GM21390 (cell line): ENCODE measurements at regions not wholly inside any gene's neighbourhood (a gene's known extent, or its start where the extent isn't known, plus 50 kb on each side); places are given as distances from the start of the nearest gene placed in this dataset.
A peak's percentile ranks its signal among the peaks of the same experiment; 100 is the strongest.
"Not testable (repeated sequence)": the region's sequence is repeated elsewhere in the genome, so short reads cannot be mapped to it uniquely, and the experiment has no call there.

Source experiments
- ATAC-seq: cut with Tn5 transposase; IDR thresholded peaks from one replicate; pipeline ENCODE4 v1.9.1; 2021; ENCODE audit not compliant: unreplicated experiment

DNA sequence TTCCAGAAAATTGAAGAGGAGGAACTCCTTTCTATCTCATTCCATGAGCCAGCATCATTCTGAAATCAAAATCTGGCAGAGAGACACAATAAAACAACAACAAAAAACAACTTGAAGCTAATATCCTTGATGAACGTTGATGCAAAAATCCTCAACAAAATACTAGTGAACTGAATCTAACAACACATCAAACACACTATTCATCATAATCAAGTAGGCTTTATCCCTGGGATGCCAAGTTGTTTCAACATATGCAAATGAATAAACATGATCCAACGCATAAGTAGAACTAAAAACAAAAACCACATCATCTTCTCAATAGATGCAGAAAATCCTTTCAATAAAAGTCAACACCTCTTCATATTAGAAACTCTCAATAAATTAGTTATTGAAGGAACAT lies 335.3 kb upstream of the BRINP3 start:
- no peak for ATAC-seq

DNA sequence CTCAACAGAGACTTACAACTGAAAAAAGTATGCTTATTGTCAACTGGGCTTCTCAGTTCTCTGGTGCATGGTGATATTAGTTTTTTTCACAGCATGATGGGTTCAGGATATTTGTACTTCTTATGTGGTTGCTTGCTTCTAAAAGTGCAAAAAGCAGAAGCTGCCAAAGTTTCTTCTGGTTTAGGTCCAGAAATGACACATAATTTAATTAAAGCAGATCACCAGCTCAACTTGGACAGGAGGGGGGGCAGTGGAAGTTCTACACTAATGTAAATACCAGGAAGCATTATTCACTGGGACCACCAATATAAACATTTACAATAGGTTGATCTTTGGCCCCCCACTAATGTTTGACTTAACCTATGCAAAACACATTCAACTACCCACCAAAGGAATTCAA lies 354.8 kb upstream of the BRINP3 start:
- no peak for ATAC-seq

DNA sequence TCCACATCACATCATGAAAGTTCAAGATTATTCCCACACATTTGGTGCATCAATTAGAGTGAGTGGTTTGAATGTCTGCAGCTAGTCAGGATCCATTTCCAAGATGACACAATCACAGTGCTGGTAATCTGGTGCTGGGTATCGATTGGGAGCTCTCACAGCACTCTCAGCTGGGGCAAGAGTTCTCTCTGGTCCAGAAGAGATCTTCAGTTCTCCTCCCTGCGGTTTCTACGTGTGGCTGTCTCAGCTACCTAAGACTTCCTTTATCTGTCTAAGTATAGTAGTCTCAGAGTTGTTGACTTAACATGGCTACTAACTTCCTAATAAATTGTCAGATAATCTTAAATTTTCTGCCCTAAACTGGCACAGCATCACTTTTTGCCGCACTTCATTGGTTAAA lies 358.0 kb upstream of the BRINP3 start:
- no peak for ATAC-seq

DNA sequence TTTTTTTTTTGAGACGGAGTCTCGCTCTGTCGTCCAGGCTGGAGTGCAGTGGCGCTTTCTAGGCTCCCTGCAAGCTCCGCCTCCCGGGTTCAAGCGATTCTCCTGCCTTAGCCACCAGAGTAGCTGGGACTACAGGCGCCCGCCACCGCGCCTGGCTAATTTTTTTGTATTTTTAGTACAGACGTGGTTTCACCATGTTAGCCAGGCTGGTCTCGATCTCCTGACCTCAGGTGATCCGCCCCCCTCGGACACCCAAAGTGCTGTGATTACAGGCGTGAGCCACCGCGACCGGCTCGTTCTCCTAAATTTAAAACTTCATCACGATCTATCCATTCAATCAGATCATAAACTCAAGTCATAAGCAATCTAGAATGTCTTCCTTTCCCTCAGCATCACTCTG lies 359.5 kb upstream of the BRINP3 start:
- ATAC-seq: not testable (repeated sequence)

DNA sequence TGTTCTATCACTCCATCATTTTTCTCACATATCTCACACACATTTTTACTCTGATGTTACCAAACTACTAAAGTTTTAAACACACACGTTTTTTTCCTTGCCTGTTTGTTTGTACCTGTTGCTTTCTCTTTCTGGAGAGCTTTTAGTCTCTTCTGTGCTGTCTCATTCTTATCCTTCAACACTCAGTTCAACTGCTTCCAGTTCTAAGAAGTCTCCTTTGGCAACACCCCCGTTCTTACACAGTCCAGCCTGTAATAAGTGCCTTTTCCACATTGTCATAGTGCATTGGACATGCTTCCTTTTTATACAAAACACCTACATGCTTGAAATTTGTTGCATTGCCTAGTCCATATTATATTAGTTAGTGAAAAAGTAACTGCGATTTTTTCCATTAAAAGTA lies 360.2 kb upstream of the BRINP3 start:
- no peak for ATAC-seq

DNA sequence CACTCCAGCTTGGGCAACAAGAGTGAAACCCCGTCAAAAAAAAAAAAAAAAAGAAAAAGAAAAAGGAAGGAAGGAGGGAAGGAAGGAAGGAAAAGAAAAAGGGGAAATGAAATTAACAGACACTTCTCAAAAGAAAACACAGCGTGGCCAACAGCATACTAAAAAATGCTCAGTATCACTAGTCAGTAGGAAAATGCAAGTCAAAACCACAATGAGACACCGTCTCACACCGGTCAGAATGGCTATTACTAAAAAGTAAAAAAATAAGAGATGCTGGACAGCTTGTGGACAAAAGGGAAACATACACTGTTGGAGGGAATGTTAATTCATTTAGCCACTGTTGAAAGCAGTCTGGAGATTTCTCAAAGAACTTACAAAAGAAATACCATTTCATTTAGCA lies 369.5 kb upstream of the BRINP3 start:
- peak; percentile 50 for ATAC-seq

DNA sequence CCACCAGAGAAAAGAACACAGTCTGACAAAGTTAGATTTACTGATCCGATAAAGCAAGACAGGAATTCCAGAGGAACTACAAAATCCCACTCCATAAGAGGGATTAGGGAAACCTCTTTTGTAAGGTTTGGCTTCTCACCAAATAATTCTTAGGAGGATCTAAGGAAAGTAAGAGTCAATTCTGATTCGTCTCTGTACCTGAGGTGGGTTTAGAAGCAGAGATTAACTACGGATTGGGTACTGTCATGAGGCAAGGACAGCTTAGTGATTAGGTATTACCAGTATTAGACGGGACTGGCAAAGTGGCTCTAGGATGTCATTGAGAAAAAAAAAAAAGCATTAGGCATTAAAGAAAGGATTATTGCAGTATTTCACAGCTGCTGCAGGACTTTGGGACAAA lies 371.7 kb upstream of the BRINP3 start:
- no peak for ATAC-seq

DNA sequence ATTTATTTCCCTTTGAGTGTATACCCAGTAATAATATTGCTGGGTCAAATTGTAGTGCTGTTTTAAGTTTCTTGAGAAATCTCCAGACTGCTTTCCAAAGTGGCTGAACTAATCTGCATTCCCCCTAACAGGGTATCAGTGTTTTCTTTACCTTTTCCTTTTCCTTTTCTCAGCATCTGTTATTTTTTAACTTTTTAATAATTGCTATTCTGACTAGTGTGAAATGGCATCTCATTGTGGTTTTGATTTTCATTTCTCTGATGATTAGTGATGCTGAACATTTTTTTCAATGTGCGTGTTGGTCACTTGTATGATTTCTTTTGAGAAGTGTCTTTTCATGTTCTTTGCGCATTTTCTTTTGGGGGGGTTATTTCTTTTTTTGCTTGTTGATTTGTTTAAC lies 374.9 kb upstream of the BRINP3 start:
- no peak for ATAC-seq

DNA sequence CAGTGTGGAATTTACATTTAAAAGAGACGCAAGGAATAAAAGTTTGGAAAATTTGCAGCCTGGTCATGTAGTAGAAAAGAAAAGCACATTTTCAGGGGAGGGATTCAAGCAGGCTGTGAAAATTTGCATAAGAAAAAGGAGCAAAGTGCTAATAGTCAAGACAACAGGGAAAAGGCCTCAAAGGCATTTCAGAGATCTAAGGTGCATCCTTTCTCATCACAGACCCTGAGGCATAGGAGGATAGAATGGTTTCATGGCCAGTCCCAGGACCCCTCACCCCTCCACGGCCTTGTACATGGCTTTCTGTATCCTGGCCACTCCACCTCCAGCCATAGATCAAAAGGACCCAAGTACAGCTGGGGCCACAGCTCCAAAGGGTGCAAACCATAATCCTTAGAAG lies 380.5 kb upstream of the BRINP3 start:
- no peak for ATAC-seq

DNA sequence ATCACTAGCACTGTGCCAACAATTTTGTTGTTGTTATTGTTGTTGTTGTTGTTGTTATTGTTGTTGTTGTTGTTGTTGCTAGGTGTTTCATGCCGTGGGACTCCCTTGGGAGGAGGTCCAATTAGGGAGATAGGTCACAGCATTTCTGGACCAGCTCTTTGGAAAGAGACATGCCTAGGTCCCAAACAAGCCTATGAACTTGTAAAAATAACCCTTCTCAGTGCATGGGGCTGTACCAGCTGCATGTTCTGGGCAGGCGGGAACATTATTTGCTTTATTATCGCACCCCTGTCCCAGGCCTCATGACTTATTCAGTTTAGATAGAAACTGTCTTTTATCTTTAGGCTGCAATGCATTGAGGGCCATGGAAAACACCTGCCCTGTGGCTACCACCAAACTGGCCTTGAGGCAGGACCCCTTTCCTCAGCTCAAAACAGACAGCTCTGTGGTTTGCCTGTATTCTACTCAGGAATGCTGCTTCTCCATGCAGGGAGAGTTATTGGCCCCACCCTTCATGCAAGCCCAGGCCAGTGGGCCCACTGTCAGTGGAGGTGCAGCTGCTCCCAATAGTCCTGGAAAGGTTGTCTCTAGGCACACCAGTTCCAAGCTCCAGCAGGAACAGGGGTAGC lies 386.5 kb upstream of the BRINP3 start:
- ATAC-seq: no peak

DNA sequence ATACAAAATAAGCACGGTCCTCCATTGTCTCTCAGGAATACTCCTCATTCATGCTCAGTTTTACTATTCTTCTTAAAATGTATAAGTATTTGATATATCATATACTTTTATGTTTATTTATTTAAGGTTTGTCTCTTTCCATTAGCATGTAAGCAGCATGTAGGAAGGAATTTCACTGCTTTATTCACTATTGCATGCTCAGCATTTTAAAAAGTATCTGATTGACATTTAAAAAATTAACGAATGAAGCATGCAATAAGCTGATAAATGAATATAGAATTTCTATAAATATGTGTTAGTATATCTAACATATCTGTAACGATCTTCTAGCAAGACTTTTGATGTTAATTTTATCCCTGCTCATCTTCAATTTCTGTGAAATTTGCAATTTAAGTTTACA lies 402.7 kb upstream of the BRINP3 start:
- ATAC-seq: no peak

DNA sequence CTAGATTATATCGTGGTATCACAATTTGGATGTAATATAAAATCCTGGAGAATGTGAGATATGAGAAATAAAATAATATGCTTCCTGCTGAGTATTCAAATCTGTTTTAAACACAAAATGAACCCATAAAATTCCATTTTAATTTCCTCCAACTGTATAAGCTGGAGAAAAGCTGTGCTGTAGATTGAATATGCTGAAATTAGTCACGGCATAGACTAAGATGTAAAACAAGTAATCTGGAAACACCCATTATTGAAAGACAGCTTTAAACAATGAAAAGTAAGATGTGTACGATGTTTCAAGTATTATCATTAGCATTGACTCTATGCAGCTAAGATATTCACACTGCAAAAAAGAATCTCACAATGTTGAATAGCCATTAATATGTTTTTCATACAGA lies 403.4 kb upstream of the BRINP3 start:
- no peak for ATAC-seq

DNA sequence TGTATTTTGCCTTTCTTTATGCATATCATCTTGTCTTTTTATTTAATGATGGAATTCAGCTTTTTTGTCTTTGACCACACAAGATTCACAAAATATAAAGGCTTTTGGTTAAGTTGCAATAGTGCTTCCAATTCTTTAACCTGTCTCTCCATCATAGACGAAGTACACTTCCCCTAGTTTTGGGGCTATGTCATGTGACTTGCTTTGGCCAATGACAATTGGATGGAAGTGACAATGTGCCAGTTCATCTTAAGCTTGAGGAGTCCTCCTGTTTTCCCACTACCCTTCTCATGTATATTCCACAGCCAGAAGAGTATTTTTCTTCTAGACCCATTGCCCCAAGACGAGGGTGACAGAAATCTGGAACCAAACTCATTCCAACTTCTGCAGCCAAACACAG lies 419.6 kb upstream of the BRINP3 start:
- ATAC-seq: no peak

DNA sequence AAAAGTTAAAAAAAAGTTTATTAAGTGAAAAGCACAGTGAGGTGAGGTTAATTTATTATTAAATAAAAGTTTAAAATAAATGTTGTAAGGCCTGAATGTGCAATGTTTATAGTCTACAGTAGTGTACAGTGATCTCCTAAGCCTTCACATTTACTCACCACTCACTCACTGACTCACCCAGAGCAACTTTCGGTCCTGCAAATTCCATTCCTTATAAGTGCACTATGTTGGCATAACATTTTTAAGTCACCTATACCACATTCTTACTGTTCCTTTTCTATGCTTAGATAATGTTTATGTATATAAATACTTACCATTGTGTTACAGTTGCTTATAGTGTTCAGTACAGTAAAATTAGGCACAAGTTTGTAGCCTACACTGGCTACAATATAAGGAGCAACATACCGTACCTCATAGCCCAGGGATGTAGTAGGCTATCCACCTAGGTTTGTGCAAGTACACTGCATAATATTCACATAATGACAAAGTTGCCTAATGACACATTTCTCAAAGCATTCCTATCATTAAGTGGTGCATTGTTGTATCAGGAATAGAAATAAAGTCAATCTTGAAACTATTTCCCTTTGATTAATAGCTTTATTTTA lies 426.5 kb upstream of the BRINP3 start:
- no peak for ATAC-seq

DNA sequence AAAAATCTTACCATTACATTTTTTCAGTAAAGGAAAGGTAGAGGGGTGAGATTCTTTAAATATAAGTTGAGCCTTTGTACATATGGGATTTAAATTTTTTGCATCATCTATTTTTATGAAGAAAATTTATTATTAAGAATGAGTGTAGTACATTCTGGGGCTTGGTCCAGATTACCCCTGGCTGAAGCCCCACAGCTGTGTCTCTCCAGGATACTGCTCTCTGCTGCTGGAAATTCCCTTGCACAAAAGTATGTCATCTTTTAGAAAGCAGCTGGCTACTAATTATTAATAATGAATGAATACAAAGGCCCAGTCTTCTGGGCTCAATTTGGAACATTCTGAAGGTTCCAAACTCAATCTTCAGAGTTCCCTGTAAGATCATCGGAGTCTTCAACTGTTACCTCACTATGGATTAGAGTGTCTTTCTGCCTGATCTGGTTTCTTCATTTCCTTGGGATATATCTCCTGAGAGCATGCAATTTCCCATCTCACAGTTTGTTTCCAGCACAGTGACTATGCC lies 428.6 kb upstream of the BRINP3 start:
- ATAC-seq: no peak

DNA sequence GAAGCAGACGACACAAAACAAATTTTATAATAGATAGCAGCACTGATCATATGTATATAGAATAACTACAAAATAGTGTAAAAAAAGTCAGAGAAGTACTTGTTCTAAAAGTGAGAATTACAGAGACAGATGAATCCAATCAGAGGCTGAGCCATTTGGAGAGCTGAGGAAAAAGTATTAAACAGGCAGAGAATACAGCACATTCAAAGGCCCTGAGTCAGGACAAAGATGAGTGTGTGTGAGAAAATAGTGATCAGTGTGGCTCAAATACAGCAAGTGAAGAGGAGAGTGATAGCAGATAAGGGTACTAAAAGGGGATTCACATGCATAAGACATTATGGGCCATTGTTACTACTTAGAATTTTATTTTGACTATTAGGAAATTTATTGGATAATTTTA lies 430.6 kb upstream of the BRINP3 start:
- ATAC-seq: no peak

DNA sequence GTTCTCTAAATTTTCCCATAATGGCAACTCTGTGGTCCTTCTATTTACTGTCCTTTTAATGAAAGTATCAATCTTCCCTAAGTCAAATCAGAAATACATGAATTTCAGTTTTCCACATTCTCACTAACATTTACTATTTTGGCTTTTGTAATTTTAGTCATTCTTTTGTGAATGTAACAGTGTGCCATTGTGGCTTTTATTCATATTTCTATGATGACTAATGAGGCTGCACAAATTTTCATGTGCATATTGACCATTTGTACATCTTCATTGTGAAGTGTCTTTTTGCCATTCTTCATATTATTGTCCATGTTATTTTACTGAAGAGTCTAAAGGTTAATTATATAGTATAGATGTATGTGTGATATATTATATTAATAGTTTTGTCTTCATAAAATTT lies 431.0 kb upstream of the BRINP3 start:
- ATAC-seq: no peak

DNA sequence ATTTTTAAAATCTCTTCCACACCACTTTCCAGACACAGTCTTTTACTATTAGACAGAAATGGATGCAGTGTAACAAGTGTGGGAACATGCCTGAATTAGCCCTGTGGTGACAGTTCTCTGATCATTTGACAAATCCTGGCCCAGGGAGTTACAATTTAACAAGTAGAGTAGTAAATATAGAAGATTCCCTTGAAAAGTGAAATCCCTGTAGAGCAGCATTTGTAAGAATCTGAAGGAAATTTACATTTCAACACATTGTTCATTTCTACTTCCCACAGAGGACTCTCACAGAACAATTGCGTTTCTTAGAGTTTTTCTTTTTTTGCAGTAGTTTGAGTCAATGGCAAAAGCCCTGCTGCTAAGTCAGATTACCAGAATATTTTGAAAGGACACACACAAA lies 458.3 kb upstream of the BRINP3 start:
- no peak for ATAC-seq

DNA sequence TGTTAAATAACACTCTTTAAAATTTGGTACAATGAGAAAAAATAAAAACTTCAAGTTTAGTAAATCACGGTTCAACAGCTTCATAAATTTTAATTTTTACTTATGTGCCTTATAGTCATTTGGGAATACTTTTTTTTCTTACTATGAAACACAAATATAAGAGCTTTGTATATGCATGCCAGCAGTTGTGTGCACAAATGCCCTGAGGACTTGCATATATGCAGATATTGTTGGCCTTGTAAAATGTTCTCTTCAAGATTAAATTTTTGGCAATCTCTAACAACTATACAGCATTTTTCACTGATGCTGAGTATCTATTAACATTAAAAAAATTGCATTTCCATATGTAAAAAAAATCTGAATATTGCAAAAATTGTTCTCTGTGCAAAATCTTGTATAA lies 458.7 kb upstream of the BRINP3 start:
- no peak for ATAC-seq

DNA sequence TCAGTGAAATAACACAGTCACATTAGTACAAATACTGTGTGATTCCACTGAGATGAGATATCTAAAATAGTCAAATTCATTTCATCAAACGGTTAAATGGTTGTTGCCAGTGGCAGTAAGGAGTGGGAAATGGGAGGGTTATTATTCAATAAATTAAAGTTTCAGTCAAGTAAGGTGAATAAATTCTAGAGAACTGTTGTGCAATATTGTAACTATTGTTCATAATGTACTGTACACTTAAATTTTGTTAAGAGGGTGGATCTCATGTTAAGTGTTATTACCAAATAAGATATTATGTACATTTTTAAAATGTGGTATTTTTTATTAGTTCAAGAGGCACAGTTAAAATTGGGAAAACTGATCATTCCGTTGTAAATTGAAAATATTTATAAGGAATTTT lies 463.3 kb upstream of the BRINP3 start:
- ATAC-seq: no peak

DNA sequence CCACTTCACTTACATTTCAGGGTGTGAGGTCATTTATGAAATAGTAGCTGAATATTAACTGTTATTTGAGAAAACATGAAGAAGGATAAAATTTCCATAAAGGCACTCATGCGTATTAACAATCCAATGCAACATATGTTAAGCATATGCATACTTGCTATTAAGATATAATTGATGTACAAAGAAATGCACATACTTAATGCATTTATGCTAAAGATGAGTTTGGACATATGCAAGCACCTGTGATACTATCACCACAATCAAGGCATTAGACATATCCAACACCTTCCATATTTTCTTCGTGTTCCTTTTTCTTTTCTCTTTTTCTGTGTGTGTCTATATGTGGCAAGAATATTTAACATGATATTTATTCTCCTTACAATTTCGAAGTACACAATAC lies 464.8 kb upstream of the BRINP3 start:
- no peak for ATAC-seq

DNA sequence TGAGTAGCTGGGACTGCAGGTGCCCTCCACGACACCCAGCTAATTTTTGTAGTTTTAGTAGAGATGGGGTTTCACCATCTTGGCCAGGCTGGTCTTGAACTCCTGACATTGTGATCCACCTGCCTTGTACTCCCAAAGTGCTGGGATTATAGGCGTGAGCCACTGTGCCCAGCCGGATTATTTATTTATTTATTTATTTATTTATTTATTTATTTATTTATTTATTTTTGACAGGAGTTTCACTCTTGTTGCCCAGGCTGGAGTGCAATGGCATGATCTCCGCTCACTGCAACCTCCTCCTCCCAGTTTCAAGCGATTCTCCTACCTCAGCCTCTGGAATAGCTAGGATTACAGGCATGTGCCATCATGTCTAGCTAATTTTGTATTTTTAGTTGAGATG lies 466.1 kb upstream of the BRINP3 start:
- not testable (repeated sequence) for ATAC-seq

DNA sequence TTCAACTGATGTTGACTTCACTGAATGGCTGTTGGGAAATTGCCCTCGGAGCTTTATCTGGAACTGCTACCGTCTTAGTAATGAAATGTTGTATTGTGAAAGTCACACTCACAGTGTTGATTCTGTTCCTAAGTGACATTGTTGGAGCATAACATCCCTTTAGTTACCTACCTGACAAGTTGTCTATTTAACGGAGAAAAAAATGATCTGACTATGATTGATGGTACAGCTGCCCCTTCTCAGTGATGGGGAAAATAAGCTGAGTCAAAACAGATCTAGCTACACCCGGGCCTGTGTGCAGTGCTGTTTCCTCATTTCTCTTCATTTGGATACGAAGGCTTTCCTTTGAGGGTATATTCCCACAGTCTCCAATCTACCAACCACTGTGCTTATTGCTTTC lies 472.3 kb upstream of the BRINP3 start:
- ATAC-seq: no peak
